Trophoblast cell (in vitro differentiated cells and primary cell): ENCODE measurements at regions not wholly inside any gene's neighbourhood (a gene's known extent, or its start where the extent isn't known, plus 50 kb on each side); places are given as distances from the start of the nearest gene placed in this dataset.

Experiments used
- DNase-seq, 2 donors: peaks; one replicate each; pipeline ENCODE4 v3.0.0-alpha.2; 2016
- H2AFZ ChIP-seq: 2 replicates; pipeline ENCODE4 v1.6.1; 2013; ENCODE audit warnings: low read length, moderate library complexity, mild to moderate bottlenecking; ENCODE audit not compliant: insufficient read depth, poor library complexity
- H2AK5ac ChIP-seq: 2 replicates; pipeline ENCODE4 v1.6.1; 2013; ENCODE audit warnings: mild to moderate bottlenecking, low read length
- H2BK120ac ChIP-seq: 2 replicates; pipeline ENCODE4 v1.6.1; 2013; ENCODE audit warnings: low read length, mild to moderate bottlenecking, moderate library complexity; ENCODE audit not compliant: insufficient read depth, poor library complexity
- H2BK12ac ChIP-seq: 2 replicates; pipeline ENCODE4 v1.6.1; 2013; ENCODE audit warnings: mild to moderate bottlenecking, low read length, moderate library complexity
- H2BK5ac ChIP-seq: 2 replicates; pipeline ENCODE4 v1.6.1; 2013; ENCODE audit warnings: low read length, low read depth, moderate library complexity, mild to moderate bottlenecking; ENCODE audit not compliant: poor library complexity
- H3K14ac ChIP-seq: 2 replicates; pipeline ENCODE4 v1.6.1; 2013; ENCODE audit warnings: mild to moderate bottlenecking, low read length
- H3K18ac ChIP-seq: 2 replicates; pipeline ENCODE4 v1.6.1; 2013; ENCODE audit warnings: mild to moderate bottlenecking, low read length
- H3K23ac ChIP-seq: 2 replicates; pipeline ENCODE4 v1.6.1; 2013; ENCODE audit warnings: low read length
- H3K27ac ChIP-seq: 2 replicates; pipeline ENCODE4 v1.5.1; 2013; ENCODE audit warnings: low read depth, mild to moderate bottlenecking, inconsistent platforms, low read length, moderate library complexity
- H3K27me3 ChIP-seq: 2 replicates; pipeline ENCODE4 v1.6.1; 2013; ENCODE audit warnings: inconsistent platforms, mild to moderate bottlenecking, low read length, moderate library complexity; ENCODE audit not compliant: insufficient read depth
- H3K36me3 ChIP-seq, 2 experiments: 1 replicate in 1 of 2; 2 replicates in 1 of 2; pipeline ENCODE4 v1.6.1; 2013; ENCODE audit warnings: low read length in 2 of 2, mild to moderate bottlenecking in 2 of 2, moderate library complexity in 1 of 2; ENCODE audit not compliant: insufficient read depth in 2 of 2, control insufficient read depth in 1 of 2
- H3K4ac ChIP-seq: 2 replicates; pipeline ENCODE4 v1.6.1; 2013; ENCODE audit warnings: low read depth, mild to moderate bottlenecking, low read length, moderate library complexity
- H3K4me1 ChIP-seq, 2 experiments: 1 replicate in 1 of 2; 2 replicates in 1 of 2; pipeline ENCODE4 v1.6.1; 2013; ENCODE audit warnings: low read length in 2 of 2, mild to moderate bottlenecking in 2 of 2, moderate library complexity in 1 of 2; ENCODE audit not compliant: insufficient read depth in 2 of 2, control insufficient read depth in 1 of 2
- H3K4me2 ChIP-seq: 2 replicates; pipeline ENCODE4 v1.6.1; 2013; ENCODE audit warnings: inconsistent platforms, mild to moderate bottlenecking, low read length, moderate library complexity
- H3K4me3 ChIP-seq: 2 replicates; pipeline ENCODE4 v1.5.1; 2013; ENCODE audit warnings: mild to moderate bottlenecking, low read depth, low read length, inconsistent platforms
- H3K79me1 ChIP-seq: one replicate; pipeline ENCODE4 v1.6.1; 2013; ENCODE audit warnings: low read length
- H3K79me2 ChIP-seq: 2 replicates; pipeline ENCODE4 v1.6.1; 2013; ENCODE audit warnings: low read length, mild to moderate bottlenecking; ENCODE audit not compliant: control insufficient read depth, insufficient read depth, poor library complexity
- H3K9ac ChIP-seq: 2 replicates; pipeline ENCODE4 v1.6.1; 2013; ENCODE audit warnings: mild to moderate bottlenecking, low read length
- H3K9me3 ChIP-seq: 2 replicates; pipeline ENCODE4 v1.6.1; 2013; ENCODE audit warnings: low read depth, mild to moderate bottlenecking, control low read depth, inconsistent platforms, low read length; ENCODE audit not compliant: insufficient read depth
- H4K12ac ChIP-seq: 2 replicates; pipeline ENCODE4 v1.6.1; 2013; ENCODE audit warnings: low read depth, mild to moderate bottlenecking, low read length, moderate library complexity
- H4K8ac ChIP-seq: 2 replicates; pipeline ENCODE4 v1.6.1; 2013; ENCODE audit warnings: low read depth, mild to moderate bottlenecking, low read length, moderate library complexity
- H4K91ac ChIP-seq: one replicate; pipeline ENCODE4 v1.6.1; 2013; ENCODE audit warnings: low read depth, mild to moderate bottlenecking, low read length, moderate library complexity
- WGBS: extraction: QIAGEN DNeasy Blood & Tissue Kit; methylation state at CpG from one replicate; pipeline ENCODE4 v1.1.7; 2013; ENCODE audit warnings: missing lambda C conversion rate; ENCODE audit not compliant: insufficient read length, insufficient coverage; ENCODE audit errors: extremely low coverage; 5-methylcytosine and 5-hydroxymethylcytosine counted together

DNA sequence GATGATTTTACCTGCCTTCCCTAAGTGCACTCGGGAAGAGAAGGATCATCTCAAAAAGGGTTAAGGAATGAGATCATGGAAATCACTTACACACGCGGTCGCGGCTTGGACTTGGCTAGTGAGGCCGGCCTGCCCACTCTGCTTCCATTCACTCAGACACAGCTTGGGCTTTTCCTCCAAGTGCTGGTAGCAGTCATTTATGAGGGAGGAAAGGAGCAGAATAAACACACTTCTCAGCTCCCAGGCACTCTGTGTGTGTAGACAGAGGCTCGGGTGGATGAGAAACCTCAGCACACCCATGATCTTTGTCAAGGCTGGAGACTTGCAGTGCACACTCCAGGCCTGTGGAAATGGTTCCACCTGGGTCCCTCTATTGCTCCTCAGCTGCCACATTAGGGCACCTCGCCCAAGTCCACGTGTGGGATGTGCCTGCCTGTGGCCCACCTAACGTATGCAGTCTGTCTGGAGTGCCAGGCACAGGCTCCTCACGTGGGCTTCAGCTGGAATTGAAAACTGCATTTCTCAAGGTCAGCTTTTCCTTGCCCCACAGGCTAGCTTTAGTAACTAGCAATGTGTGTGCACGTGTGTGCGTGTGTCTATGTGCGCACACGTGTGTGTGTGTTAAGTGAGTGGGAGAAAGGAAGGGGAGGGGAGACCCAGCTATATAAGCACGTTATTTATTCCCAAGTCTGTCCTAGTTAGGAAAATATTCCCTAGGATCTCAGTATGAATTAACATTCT, 288.4 kb downstream of the SOX11 start:
- H3K27me3 ChIP-seq: no peaks in the 10 kb centered on the region
- H3K9ac ChIP-seq: no peak overlapping the region
- no peak overlapping the region for H3K4me3 ChIP-seq
- peaks cover 7 to 16% of the 10 kb centered on the region in 2 experiments for H3K4me1 ChIP-seq
- no peak overlapping the region for H3K4ac ChIP-seq
- H2AK5ac ChIP-seq: peak overlapping the region; percentile 45
- peak overlapping the region; percentile 80 for H4K91ac ChIP-seq
- no peak overlapping the region for H4K12ac ChIP-seq
- H2BK5ac ChIP-seq: no peak overlapping the region
- peak overlapping the region; percentile 8 for H2BK120ac ChIP-seq
- peaks cover 2% of the 10 kb centered on the region for H3K79me2 ChIP-seq
- no peak overlapping the region for H2AFZ ChIP-seq
- H3K9me3 ChIP-seq: no peaks in the 10 kb centered on the region
- peak overlapping the region; percentile 29 for H4K8ac ChIP-seq
- peaks cover 7% of the 10 kb centered on the region for H3K79me1 ChIP-seq
- no peak overlapping the region for H3K4me2 ChIP-seq
- WGBS: no CpG with 5 or more reads among the region's 16 CpGs
- no peak for DNase-seq
- H3K23ac ChIP-seq: no peak overlapping the region
- no peak overlapping the region for H2BK12ac ChIP-seq
- H3K36me3 ChIP-seq: no peaks in the 10 kb centered on the region
- H3K18ac ChIP-seq: peak overlapping the region; percentile 15
- no peak overlapping the region for H3K27ac ChIP-seq
- H3K14ac ChIP-seq: peak overlapping the region; percentile 26

DNA sequence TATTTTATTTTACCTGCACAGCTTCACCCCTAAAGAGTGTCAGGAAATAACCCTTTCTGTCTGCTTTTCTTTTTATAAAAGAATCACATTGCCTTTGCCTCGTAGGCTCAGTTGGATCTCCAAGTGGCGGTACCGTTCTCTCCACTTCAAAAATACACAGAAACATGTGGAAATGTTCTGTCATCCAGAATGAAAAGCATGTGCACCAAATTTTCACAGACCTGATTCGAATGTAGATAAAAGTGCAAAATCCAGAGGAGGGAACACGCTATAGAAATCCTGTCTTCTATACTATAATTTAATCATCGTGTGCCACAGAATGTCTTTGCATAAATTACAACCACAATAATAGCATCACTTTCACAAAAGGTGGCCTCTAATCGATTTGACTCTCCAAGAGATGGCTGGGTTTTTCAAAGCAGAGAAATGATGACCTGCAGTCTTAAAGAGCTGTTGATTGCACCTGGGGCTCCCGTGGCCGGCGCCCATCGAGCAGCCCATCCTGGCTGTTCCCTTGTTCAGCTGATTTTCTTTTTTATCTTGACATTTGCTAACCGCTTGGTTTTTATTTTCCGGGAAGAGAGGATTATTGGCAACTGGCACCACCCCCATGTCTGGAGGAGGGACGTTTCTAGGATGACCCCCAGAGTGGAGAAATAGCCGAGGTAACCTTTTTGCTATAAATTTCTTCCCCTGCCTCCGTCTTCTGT, 290.2 kb downstream of the SOX11 start:
- Histone ChIP-seq H4K91ac (no peak overlapping the region), H3K9ac (no peak overlapping the region), H3K79me1 (peaks cover 7% of the 10 kb centered on the region), H3K14ac (no peak overlapping the region), H2BK5ac (no peak overlapping the region), H3K18ac (no peak overlapping the region), H4K8ac (no peak overlapping the region), H3K79me2 (peaks cover 2% of the 10 kb centered on the region), H3K4me2 (no peak overlapping the region), H3K27me3 (no peaks in the 10 kb centered on the region), H3K36me3 (no peaks in the 10 kb centered on the region), H2BK12ac (no peak overlapping the region), H3K27ac (no peak overlapping the region), H3K4ac (no peak overlapping the region), H3K4me3 (no peak overlapping the region), H3K4me1 (peaks cover 7 to 16% of the 10 kb centered on the region in 2 experiments), H2AFZ (no peak overlapping the region), H2BK120ac (no peak overlapping the region), H3K23ac (no peak overlapping the region), H2AK5ac (no peak overlapping the region), H3K9me3 (peaks cover 2% of the 10 kb centered on the region), H4K12ac (no peak overlapping the region)
- WGBS: no CpG with 5 or more reads among the region's 16 CpGs
- DNase-seq: no peak

DNA sequence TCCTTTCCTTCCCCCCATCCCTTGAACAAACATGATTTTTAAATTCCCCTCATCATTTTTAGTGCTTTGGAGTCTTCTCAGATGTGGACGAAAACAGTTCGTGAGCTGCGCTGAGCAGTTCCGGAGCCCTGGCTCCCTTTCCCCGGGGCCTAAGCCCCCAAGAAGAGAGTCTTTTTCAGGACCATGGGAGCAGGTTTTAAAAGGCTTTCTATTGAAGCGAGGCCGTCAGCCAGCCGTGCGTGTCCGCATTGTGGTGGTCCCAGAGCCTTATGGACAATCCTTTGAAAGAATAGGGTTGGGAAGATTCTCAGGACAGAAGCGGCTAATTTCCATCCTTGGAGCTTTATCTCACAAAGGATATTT, 290.7 kb downstream of the SOX11 start:
- Histone ChIP-seq H2AK5ac (no peak overlapping the region), H4K8ac (no peak overlapping the region), H3K9me3 (peaks cover 2% of the 10 kb centered on the region), H3K14ac (no peak overlapping the region), H3K4me1 (peaks cover 7 to 16% of the 10 kb centered on the region in 2 experiments), H2BK12ac (no peak overlapping the region), H3K79me2 (peaks cover 2% of the 10 kb centered on the region), H2BK5ac (no peak overlapping the region), H2BK120ac (no peak overlapping the region), H3K18ac (no peak overlapping the region), H4K12ac (no peak overlapping the region), H3K4me3 (no peak overlapping the region), H3K4ac (no peak overlapping the region), H3K4me2 (no peak overlapping the region), H3K36me3 (no peaks in the 10 kb centered on the region), H3K79me1 (peaks cover 7% of the 10 kb centered on the region), H2AFZ (no peak overlapping the region), H4K91ac (no peak overlapping the region), H3K27me3 (no peaks in the 10 kb centered on the region), H3K27ac (no peak overlapping the region), H3K9ac (no peak overlapping the region), H3K23ac (no peak overlapping the region)
- WGBS: no CpG with 5 or more reads among the region's 11 CpGs
- DNase-seq: no peak

DNA sequence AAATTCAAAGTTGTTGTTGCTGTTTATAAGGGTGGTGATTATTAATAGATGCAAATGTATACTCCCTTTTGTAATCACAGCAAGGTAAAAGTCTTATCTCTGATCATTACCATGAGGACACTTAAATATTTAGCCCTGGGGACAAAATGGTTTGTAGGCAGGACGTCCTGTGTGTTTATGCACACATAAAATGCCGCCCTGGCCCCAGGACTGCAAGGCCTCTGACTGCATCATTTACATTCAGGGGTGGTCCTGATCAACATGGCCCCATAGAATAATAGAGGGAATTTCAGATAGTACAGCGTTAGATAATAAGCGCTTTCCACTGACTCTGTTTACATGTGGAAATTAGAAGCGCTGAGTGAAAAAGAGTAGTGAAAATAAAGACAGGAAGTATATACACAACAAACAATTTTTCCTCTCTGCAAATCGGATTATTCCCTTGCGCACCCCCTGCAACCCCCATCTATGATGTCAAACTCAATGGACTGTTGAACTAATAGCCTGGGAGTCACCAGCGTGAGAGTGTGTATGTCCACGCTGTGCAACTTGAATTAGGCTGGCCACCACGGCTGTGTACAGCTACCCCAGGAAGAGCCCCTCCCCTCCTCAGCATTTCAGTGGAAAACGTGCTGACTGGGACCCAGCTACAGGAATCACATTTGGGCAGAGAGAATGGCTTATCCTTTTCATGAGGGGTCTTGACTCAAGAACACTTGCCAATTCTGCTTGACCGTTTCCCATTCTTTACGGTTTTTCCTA, 291.5 kb downstream of the SOX11 start:
- Histone ChIP-seq H3K4me1 (peaks cover 7 to 16% of the 10 kb centered on the region in 2 experiments), H3K14ac (no peak overlapping the region), H3K4me3 (no peak overlapping the region), H3K9me3 (peaks cover 2% of the 10 kb centered on the region), H3K9ac (no peak overlapping the region), H3K79me2 (peaks cover 2% of the 10 kb centered on the region), H2BK5ac (no peak overlapping the region), H4K12ac (no peak overlapping the region), H2AK5ac (no peak overlapping the region), H2BK120ac (no peak overlapping the region), H3K36me3 (no peaks in the 10 kb centered on the region), H3K79me1 (peaks cover 7% of the 10 kb centered on the region), H4K8ac (no peak overlapping the region), H4K91ac (no peak overlapping the region), H2AFZ (no peak overlapping the region), H3K18ac (no peak overlapping the region), H3K27ac (no peak overlapping the region), H3K27me3 (no peaks in the 10 kb centered on the region), H3K23ac (no peak overlapping the region), H2BK12ac (no peak overlapping the region), H3K4me2 (no peak overlapping the region), H3K4ac (no peak overlapping the region)
- WGBS: no CpG with 5 or more reads among the region's 13 CpGs
- DNase-seq: peak in 1 of 2 donors; percentile 21
